OCI-LY7 (cell line): ENCODE measurements at regions not wholly inside any gene's neighbourhood (a gene's known extent, or its start where the extent isn't known, plus 50 kb on each side); places are given as distances from the start of the nearest gene placed in this dataset.

Experiments
- CTCF ChIP-seq: fragments of 200-600 bp; sonication (generic); conservative IDR thresholded peaks from 2 replicates; pipeline ENCODE4 v1.5.1; 2014; ENCODE audit warnings: mild to moderate bottlenecking, antibody characterized with exemption, low read length, moderate library complexity, mixed read lengths
- EZH2phosphoT487 ChIP-seq: fragments of 200-600 bp; sonication (generic); IDR thresholded peaks from 2 replicates; pipeline ENCODE4 v1.6.1; 2018; ENCODE audit warnings: low read depth, borderline replicate concordance, mild to moderate bottlenecking, mixed run types, antibody characterized with exemption, low read length, moderate library complexity, mixed read lengths

- TF ChIP-seq CTCF (no peak), EZH2phosphoT487 (no peak)
Observed at GRCh38 chr20:48471759-48472408, 355.9 kb downstream of the PREX1 start.
